HG02973 (cell line): ENCODE measurements at regions not wholly inside any gene's neighbourhood (a gene's known extent, or its start where the extent isn't known, plus 50 kb on each side); places are given as distances from the start of the nearest gene placed in this dataset.

Source experiments
- ATAC-seq: cut with Tn5 transposase; IDR thresholded peaks from one replicate; pipeline ENCODE4 v1.9.1; 2021; ENCODE audit warnings: moderate library complexity; ENCODE audit not compliant: unreplicated experiment

GRCh38 chr18:5091741-5092140 is 105.3 kb downstream of the AKAIN1 start:
- ATAC-seq: no peak

DNA sequence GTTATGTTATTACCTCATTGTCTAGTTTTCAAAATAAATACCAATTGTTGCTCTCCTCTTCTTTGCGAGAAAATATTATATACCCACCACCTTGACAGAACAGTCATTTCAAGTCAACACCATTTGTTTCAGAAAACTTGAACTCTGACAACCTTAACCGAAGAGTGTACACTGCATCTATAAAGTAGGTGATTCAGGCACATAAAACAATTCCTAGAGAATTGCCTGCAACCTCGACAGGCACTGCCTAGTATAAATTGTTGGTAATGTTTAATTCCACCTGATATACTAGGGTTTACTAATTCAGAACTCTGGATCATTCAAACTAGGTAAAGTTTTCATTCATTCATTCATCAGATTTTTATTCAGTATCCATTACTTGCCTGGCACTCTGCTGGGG is 121.8 kb downstream of the AKAIN1 start:
- no peak for ATAC-seq

DNA sequence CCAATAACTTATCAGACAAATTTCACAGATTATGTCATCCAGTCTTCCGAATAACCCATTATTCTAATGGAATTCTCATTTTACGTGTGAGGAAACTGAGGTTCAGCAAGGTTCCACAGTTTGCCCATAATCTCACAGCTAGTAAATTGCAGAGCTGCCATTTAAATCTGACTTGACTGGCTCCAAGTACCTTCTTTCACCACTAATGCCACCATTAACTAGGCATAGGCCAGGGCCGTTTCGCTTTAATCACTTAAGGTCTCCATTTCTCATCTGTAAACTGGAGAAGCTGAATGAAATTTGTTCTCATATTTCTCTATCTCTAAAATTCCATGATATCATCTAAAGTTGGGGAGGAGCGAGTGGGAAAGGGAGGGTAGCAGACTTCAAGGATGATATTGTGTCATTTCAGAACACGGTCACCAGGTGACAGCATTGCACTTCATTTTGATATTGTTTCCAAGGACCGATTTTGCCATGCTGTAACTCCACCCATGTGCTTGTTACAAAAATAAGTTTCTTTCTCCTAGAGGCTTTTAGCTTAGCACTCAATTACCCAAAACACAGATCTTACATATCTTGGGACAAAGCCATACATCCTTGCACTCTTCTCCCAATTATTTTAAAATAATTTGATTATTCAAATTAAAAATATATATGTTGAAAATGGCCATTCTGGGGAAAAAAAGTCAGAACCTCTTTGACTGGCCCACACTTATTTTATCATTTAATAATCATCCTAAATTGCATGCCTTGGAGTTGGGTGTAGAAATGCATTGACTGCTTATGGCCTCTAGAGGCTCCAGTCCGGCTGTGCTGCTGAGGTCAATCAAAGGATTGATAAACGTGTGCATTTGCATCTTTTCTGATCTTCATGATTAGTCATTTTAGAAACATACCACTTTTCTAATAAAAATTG is 123.8 kb downstream of the AKAIN1 start:
- ATAC-seq: peak; percentile 51

- no peak for ATAC-seq
Measured at GRCh38 chr18:5068851-5069250, 128.2 kb downstream of the AKAIN1 start.

DNA sequence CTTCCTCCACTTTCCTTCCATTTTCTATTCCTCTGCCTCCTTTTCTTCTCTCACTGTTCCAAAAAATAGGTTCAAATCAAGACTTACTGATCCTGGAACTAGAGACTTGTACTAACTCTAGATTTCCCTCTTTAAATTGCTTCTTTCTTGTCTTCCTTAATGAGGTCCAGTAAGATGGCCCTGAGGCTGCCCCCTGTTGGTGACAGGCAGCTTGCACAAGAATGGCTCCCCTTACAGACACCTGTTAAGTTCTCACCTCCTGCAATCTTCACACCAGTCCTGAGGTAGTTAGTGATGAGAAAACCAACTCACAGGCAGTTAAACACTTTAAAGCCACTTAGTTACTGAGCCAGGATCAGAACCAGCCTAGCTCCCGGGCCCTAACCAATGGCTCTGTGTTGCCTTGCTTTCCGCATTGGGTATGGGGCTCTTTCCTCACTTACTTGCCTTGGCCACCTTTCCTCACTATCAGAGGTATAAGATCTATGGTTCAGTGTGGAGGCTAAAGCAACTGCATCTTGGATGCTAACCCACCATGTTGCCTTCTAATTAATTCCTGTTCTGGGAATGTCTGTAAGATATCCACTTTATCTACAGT is 130.6 kb downstream of the AKAIN1 start:
- ATAC-seq: no peak

DNA sequence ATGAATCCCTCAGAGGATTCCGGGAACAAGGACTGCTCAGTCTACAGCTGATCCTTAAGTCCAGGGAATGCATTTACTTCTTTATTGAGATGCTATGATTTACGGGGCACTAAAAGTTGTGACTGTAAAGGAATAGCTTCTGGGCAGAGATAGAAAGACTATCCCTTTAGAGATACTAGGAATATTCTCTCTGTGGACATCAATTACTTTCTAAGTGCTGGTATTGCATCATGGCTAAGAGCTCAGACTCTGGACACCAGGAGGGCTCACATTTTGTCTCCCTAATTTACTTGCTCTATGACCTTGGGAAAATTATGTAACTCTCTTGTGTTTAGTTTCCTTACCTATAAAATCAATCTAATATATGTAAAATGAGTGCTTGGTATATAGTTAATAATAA is 131.4 kb downstream of the AKAIN1 start:
- no peak for ATAC-seq

DNA sequence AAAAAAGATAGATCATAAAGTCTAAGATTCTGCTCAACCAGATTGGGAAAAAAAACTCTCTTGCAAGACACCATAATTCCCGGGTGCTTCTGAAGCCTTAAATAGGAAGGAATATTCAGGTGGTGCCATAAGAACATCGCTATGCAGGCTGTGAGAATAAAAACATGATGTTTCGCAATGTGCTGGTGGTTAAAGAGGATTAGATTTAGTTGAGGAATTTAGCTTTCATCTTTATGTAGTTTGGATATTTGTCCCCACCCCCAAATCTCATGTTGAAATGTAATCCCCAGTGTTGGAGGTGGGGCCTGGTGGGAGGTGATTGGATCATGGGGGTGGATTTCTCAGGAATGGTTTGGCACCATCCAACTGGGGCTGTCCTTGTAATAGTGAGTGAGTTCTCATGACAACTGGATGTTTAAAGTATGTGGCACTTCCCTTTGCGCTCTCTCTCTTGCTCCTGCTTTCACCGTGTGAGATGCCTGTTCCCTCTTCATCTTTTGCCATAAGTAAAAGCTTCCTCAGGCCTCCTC is 132.2 kb downstream of the AKAIN1 start:
- ATAC-seq: no peak

DNA sequence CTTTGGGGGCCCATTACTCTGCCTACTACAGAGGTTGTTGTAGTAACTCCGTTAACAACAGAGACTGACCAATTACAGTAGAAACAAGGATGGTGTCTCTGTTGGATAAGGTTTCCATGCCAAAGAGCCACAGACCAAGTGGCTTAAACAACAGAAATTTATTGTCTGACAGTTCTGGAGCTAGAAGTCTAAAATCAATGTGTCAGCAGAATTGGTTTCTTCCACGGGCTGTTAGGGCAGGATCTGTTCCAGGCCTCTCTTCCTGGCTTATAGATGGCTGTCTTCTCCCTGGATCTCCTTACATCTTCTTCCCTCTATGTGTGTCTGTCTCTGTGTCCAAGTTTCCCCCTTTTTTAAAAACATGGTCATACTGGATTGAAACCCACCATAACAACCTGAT is 135.3 kb downstream of the AKAIN1 start:
- no peak for ATAC-seq

DNA sequence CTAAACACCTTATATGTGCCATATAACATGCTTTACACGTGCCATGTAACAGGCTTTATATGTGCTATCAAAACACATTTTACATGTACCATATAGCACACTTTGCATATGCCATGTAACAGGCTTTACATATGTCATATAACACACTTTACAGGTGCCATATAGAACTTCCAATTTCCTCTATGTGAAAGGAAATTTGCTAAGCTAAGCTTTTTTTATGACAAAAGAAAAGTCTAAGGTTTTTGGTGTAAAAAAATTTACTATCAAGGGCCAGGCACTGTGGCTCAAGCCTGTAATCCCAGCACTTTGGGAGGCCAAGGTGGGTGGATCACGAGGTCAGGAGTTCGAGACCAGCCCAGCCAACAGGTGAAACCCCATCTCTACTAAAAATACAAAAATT is 136.5 kb downstream of the AKAIN1 start:
- no peak for ATAC-seq

- ATAC-seq: no peak
Measured at GRCh38 chr18:5059696-5060032, 137.4 kb downstream of the AKAIN1 start.

- ATAC-seq: no peak
Measured at GRCh38 chr18:5058768-5059695, 138.0 kb downstream of the AKAIN1 start.

DNA sequence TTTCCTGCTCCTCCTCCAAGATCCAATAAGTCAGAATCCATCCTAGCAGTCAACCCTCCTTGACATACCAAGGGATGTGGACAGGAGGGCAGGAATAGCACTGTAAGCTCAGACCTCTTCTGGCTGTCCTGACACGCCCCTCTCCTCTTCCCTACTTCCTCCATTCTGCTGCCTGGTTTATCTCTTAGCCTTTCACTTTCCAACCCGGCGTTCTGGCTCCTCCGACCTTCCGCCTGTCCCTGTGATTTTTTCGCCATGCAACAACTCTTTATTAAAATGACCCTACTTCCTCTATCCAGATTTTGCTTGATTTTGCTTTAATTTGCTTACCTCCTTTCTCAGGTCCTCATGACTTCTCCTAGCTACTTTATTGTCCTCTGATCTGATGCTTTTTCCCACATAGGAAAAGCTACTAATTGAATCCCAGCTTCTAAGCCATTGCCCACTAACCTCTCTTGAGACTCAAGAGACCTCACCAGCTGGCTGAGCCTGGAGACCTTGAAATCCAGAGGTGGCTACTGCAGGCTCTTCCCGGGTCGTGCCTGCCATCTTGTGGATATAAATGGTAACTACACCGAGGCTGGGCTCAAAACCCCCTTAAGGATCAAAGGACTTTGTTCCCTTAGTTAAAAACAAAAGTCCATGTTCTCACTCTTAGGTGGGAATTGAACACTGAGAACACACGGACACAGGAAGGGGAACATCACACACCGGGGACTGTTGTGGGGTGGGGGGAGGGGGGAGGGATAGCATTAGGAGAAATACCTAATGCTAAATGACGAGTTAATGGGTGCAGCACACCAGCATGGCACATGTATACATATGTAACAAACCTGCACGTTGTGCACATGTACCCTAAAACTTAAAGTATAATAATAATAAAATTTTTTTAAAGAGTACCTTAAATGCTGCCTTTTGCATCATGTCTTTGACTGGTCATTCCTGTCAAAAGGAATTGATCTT is 139.4 kb downstream of the AKAIN1 start:
- peak; percentile 82 for ATAC-seq

GRCh38 chr18:5052491-5052890 is 144.6 kb downstream of the AKAIN1 start:
- no peak for ATAC-seq

DNA sequence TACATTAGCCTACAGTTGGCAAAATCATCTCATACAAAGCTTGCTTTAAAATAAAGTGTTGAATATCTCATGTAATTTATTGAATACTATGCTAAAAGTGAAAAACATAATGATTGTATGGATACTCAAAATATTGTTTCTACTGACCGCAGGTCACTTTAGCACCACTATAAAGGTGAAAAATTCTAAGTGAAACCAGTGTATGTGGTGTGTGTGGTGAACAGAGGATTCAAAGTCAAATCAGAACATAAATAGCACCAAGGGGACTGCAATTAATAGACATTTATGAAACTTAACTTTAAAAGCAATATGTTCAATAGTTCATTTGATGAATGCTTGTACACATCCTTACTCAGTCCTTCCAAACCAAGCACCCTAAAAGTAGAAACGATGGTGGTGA is 145.8 kb downstream of the AKAIN1 start:
- no peak for ATAC-seq

DNA sequence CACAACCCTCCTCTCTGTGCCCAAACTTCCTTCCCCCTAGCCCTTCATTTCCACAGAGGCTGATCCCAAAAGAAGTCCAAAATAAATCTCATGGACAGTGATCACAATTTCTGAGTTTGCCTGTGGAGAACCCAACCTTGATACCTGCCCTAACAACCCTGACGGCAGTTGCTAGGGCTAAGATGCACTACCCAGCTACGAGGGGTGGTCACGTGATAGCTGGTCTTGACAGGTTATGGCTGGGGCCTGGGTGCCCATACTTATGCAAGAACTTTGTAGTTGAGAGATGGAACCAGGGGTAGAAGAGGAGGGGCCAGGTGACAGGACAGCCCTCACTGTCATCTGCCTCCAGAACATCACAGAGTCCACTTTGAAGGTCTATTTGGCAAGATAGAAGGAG is 147.9 kb downstream of the AKAIN1 start:
- ATAC-seq: no peak

DNA sequence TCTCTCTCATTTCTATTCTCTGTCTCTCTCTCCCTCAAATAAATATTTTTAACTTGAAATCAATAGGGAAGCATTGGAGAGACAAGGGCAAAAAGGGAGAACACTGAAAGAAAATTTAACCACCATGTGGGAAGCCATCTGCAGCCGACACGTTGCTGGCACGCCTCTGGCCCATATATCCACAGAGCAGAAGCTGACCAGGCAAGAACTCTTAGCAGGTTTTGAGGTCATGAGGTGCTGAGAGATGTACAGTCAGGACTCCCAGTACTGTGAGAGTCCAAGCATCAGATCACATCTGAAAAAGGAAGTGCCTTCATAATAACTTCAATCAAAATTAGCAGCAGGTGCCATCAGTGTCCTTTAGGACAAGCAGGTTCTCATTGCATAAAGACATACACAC is 156.6 kb downstream of the AKAIN1 start:
- no peak for ATAC-seq

GRCh38 chr18:5036523-5036922 is 160.5 kb downstream of the AKAIN1 start:
- ATAC-seq: no peak

- no peak for ATAC-seq
Measured at GRCh38 chr18:5031216-5031615, 165.8 kb downstream of the AKAIN1 start.

DNA sequence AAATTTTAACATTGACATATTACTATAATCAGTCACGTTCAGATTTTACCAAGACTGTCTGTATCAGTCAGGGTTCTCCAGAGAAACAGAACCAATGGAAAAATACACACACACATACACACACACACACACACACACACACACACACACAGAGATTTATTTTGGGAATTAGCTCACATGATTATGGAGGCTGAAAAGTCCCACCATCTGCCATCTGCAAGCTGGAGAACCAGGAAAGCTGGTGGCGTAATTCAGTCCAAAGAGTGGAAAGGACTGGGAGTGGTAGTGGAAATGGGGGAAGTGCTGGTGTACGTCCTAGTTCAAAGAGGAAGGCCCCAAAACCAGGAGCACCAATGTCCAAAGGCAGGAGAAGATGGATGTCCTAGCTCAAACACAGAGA is 166.4 kb downstream of the AKAIN1 start:
- ATAC-seq: no peak

GRCh38 chr18:5029592-5029991 is 167.5 kb downstream of the AKAIN1 start:
- ATAC-seq: no peak
